RWPE2 (cell line): ENCODE measurements at regions not wholly inside any gene's neighbourhood (a gene's known extent, or its start where the extent isn't known, plus 50 kb on each side); places are given as distances from the start of the nearest gene placed in this dataset.
"Not testable (repeated sequence)": the region's sequence is repeated elsewhere in the genome, so short reads cannot be mapped to it uniquely, and the experiment has no call there.

Experiments used
- ATAC-seq: fragments of 200-7000 bp; cut with Tn5 transposase; 3 replicates; pipeline ENCODE4 v1.9.1; 2021; ENCODE audit warnings: low read depth
- DNase-seq: peaks from one replicate; pipeline ENCODE4 v3.0.0-alpha.2; 2020; ENCODE audit warnings: low spot score
- H3K27ac ChIP-seq: fragments of 450-650 bp; 2 replicates; pipeline ENCODE4 v1.5.1; 2017; ENCODE audit warnings: mild to moderate bottlenecking; ENCODE audit not compliant: poor library complexity, severe bottlenecking
- H3K27me3 ChIP-seq: fragments of 250-450 bp; sonication (Bioruptor Pico); 2 replicates; pipeline ENCODE4 v1.5.1; 2021; ENCODE audit warnings: mild to moderate bottlenecking, moderate library complexity; ENCODE audit not compliant: insufficient read depth, poor library complexity, severe bottlenecking
- H3K36me3 ChIP-seq: fragments of 250-450 bp; sonication (Bioruptor Pico); 2 replicates; pipeline ENCODE4 v1.5.1; 2020; ENCODE audit warnings: low read depth, mild to moderate bottlenecking, moderate library complexity
- H3K4me1 ChIP-seq: fragments of 250-450 bp; sonication (Bioruptor Pico); 2 replicates; pipeline ENCODE4 v1.5.1; 2021; ENCODE audit warnings: mild to moderate bottlenecking, moderate library complexity; ENCODE audit not compliant: insufficient read depth, poor library complexity, severe bottlenecking
- H3K4me3 ChIP-seq: fragments of 250-450 bp; sonication (Bioruptor Pico); 2 replicates; pipeline ENCODE4 v1.5.1; 2021; ENCODE audit warnings: mild to moderate bottlenecking, moderate library complexity; ENCODE audit not compliant: severe bottlenecking
- H3K9me3 ChIP-seq: fragments of 250-450 bp; sonication (Bioruptor Pico); 2 replicates; pipeline ENCODE4 v1.5.1; 2021; ENCODE audit warnings: mild to moderate bottlenecking, moderate library complexity; ENCODE audit not compliant: severe bottlenecking
- TF ChIP-seq, protein P1 (sequence below): fragments of 450-650 bp; IDR thresholded peaks from one replicate; pipeline ENCODE4 v1.5.1; 2017; ENCODE audit warnings: mild to moderate bottlenecking, moderate library complexity; ENCODE audit not compliant: poor library complexity, severe bottlenecking

DNA sequence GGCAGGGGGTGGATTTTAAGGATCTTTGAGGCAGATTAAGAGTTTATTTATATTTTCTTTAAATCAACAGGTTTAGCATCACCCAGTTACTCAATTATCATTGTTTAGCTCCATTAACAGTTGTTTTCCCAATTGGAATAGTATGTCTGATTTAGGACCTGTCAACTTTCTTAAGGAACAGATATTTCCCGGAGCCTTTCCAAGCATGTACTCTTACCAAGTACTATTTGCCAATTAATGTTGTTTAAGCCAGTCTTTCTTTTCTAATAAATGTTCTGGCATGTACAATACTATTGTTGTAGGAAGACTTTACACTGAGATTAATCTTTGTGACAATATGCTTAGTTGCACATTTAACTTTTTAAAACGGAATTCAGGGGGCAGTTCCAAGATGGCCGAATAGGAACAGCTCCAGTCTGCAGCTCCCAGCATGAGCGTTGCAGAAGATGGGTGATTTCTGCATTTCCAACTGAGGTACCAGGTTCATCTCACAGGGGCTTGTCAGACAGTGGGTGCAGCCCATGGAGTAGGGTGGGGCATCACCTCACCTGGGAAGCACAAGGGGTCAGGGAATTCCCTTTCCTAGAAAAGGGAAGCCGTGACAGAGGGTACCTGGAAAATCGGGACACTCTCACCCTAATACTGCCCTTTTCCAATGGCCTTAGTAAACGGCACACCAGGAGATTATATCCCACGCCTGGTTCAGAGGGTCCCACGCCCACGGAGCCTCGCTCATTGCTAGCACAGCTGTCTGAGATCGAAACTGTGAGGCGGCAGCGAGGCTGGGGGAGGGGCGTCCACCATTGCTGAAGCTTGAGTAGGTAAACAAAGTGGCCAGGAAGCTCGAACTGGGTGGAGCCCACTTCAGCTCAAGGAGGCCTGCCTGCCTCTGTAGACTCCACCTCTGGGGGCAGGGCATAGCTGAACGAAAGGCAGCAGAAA, 173.7 kb downstream of the LRRC70 start:
- not testable (repeated sequence) for H3K27me3 ChIP-seq, H3K27ac ChIP-seq, DNase-seq, H3K4me1 ChIP-seq, H3K9me3 ChIP-seq, H3K4me3 ChIP-seq, ATAC-seq, H3K36me3 ChIP-seq

DNA sequence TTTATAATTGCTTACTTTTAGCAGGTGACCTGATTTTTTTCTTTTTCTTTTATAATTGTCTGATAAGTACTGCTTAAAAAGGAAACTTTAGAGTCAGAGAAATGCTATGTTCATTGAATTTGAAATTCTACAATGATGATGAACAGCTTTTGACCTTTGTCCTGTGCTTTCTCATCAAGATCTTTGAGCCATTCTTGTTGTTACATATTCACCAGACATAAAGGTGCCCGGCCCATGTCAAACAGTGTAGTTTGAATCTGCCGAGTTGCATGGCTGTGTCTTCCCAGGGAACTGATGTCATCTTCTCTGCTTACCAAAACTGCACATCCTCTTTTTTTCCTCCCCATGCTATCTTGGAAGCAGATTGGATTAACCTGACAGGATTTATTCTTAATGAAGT, 163.6 kb downstream of the LRRC70 start:
- H3K4me1 ChIP-seq = no peaks in the 10 kb centered on the region
- H3K4me3 ChIP-seq = no peak overlapping the region
- no peaks in the 10 kb centered on the region for H3K36me3 ChIP-seq
- H3K27ac ChIP-seq = no peak overlapping the region
- TF ChIP-seq, protein P1, sequence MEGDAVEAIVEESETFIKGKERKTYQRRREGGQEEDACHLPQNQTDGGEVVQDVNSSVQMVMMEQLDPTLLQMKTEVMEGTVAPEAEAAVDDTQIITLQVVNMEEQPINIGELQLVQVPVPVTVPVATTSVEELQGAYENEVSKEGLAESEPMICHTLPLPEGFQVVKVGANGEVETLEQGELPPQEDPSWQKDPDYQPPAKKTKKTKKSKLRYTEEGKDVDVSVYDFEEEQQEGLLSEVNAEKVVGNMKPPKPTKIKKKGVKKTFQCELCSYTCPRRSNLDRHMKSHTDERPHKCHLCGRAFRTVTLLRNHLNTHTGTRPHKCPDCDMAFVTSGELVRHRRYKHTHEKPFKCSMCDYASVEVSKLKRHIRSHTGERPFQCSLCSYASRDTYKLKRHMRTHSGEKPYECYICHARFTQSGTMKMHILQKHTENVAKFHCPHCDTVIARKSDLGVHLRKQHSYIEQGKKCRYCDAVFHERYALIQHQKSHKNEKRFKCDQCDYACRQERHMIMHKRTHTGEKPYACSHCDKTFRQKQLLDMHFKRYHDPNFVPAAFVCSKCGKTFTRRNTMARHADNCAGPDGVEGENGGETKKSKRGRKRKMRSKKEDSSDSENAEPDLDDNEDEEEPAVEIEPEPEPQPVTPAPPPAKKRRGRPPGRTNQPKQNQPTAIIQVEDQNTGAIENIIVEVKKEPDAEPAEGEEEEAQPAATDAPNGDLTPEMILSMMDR = no peak
- H3K9me3 ChIP-seq = no peaks in the 10 kb centered on the region
- ATAC-seq = no peak
- no peak for DNase-seq
- peaks cover 3% of the 10 kb centered on the region for H3K27me3 ChIP-seq

DNA sequence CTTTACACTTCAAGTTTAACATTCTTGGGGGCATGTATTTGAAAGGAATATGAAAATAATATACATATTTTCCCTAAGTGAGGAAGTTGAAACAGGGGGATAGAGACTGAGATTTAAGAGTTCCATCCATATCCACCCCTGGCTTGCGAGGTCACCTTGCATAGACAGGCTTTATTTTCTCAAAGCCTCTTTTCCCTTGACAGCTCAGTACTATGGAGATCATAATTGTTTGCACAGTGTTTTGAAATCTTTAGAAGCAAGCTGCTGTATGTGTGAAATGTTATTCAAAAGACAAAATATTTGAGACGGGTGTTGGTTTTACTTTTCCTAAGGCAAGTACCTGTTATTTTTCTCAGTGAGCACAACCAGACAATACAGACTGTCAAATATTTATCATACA, 163.1 kb downstream of the LRRC70 start:
- H3K27ac ChIP-seq = no peak overlapping the region
- ATAC-seq (no peak), DNase-seq (no peak)
- no peaks in the 10 kb centered on the region for H3K36me3 ChIP-seq
- no peak overlapping the region for H3K4me3 ChIP-seq
- TF ChIP-seq, protein P1 = no peak
- H3K9me3 ChIP-seq = no peaks in the 10 kb centered on the region
- H3K27me3 ChIP-seq = peaks cover 3% of the 10 kb centered on the region
- H3K4me1 ChIP-seq = no peaks in the 10 kb centered on the region

DNA sequence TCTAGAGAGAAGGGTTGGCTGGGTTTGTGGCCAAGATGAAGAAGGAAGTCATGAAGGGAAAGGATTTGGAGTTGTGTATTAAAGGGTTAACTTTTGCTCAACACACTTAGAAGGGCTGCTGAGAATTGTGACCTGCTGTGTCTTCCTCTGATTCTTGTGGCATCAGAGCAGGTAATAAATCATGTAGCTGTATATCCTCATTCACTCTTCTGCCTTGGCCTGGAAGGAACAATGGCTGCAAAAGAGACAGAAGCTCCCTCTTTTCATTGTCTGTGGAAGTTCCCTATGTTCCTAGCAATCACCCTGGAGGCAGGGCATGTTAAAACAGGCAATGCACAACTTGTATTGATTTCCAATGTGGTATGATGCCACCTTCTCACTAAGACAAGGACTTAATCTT, 159.1 kb downstream of the LRRC70 start:
- ATAC-seq = no peak

DNA sequence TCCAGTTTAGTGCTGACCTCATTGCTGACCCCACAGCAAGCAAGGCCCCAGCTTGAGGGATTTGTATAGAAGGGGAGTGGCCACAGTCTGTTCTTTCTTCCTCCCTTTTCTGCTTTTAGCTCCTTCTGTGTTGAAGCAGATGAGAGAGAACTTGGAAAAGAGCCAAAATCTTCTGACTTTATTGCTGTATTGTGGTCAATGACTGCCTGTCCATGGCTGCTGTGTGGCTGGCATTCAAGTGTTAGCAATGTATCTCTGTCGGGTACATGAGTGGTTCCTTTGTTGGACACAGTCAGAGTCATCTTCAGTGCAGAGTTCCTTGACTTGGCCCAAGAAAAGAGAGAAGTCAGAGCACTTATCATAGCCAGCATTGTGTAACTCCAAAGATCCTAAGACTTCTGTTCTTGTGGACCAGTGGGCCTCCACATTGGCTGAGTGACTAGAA, 154.1 kb downstream of the LRRC70 start:
- Histone ChIP-seq H3K4me3 (no peak overlapping the region), H3K27me3 (no peaks in the 10 kb centered on the region), H3K27ac (no peak overlapping the region), H3K36me3 (no peaks in the 10 kb centered on the region), H3K4me1 (no peaks in the 10 kb centered on the region), H3K9me3 (no peaks in the 10 kb centered on the region)
- DNase-seq = no peak
- TF ChIP-seq, protein P1 = no peak
- no peak for ATAC-seq

More for the DNA sequence above, 159.1 kb downstream of the LRRC70 start:
- TF ChIP-seq, protein P1 = no peak
- Histone ChIP-seq H3K27me3 (peaks cover 3% of the 10 kb centered on the region), H3K4me3 (no peak overlapping the region), H3K9me3 (no peaks in the 10 kb centered on the region), H3K27ac (no peak overlapping the region), H3K36me3 (no peaks in the 10 kb centered on the region), H3K4me1 (no peaks in the 10 kb centered on the region)
- no peak for DNase-seq
